GM19035 (cell line): ENCODE measurements at regions not wholly inside any gene's neighbourhood (a gene's known extent, or its start where the extent isn't known, plus 50 kb on each side); places are given as distances from the start of the nearest gene placed in this dataset.
"Not testable (repeated sequence)": the region's sequence is repeated elsewhere in the genome, so short reads cannot be mapped to it uniquely, and the experiment has no call there.

Experiments used
- ATAC-seq: cut with Tn5 transposase; IDR thresholded peaks from one replicate; pipeline ENCODE4 v1.9.1; 2021; ENCODE audit not compliant: unreplicated experiment

- no peak for ATAC-seq
These were observed 1014.1 kb downstream of the REEP3 start for GRCh38 chr10:64535131-64535867.

GRCh38 chr10:64537112-64537511 lies 1015.9 kb downstream of the REEP3 start:
- ATAC-seq = no peak

DNA sequence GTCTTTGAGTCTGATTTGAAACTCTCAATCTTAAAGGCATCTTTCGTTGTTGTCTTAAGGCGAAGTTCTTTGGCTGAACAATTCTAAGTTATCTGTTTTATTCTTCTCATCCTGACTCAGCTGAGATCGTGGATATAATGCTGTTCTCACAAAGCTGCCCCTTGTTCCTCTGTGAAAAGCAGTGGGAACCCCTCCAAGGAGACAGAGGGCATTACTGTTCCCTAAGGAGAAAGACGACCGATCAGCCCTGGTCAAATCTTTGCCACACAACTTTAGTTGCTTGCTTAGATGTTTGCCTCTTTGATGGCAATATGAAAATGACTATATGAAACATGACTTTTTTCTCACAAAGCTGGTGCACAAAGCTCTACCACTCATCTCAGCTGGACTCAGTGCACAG lies 1016.7 kb downstream of the REEP3 start:
- no peak for ATAC-seq

GRCh38 chr10:64546073-64546472 lies 1024.9 kb downstream of the REEP3 start:
- no peak for ATAC-seq

DNA sequence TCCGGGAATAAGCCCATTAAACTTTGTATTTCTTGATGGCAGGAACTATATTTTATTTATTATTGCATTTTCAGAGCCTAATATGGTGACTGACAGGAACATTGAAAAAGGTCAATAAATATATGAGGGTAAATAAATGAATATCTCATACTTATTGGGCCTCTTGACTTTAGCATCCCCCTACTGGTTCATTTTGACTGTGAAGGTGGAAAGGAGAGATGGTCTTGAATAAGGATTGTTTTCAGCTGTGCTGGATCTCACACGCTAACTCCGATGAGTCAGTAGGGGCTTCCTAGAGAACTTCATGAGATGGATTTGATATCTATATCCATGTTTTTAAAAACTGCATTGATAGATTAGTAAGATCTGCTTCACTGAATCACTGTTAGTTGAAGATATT lies 1026.0 kb downstream of the REEP3 start:
- no peak for ATAC-seq

DNA sequence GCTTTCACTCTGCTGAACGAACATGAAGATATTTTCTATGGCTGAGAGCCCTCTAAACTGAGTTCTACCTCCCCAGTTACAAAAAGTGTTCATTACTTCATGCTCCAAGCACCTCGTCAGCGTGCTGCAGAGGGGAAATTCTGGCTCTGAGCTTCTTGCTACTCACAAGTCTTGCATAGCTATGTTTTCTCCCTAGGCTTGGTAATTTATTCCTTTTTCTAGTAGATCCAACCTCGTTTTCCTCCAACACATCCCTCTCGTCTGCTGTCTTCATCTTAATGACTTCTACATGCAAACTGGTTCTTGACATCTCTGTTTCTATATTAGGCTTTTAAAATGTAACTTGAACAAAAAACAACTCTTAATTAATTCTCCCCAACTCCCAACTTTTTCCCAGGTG lies 1034.5 kb downstream of the REEP3 start:
- ATAC-seq = no peak

- ATAC-seq = no peak
These were observed 1037.1 kb downstream of the REEP3 start for GRCh38 chr10:64558094-64558835.

- ATAC-seq = no peak
These were observed 1049.9 kb downstream of the REEP3 start for GRCh38 chr10:64571056-64571455.

- no peak for ATAC-seq
These were observed 1052.6 kb downstream of the REEP3 start for GRCh38 chr10:64573623-64574325.

GRCh38 chr10:64574371-64574770 lies 1053.2 kb downstream of the REEP3 start:
- ATAC-seq = no peak

DNA sequence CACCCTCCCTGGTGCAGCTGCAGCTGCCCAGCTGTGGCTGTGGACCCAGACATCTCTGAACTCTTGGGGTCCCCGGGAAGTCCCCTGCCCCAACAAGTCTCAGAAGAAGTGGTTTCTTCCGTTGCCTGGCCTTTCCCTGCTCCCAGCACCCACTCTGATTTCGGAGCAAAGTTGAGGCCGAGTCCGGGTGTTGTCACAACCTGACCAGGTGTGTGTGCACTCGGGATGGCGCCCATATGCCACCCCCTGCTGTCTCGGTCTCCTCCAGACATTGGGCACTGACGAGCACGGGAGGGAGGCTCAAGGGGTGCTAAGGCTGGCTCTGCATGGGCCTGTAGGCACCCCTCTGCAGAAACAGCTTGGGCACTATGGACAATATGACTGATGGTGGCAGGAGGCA lies 1055.3 kb downstream of the REEP3 start:
- ATAC-seq = no peak

- ATAC-seq = not testable (repeated sequence)
These were observed 1057.6 kb downstream of the REEP3 start for GRCh38 chr10:64578757-64579156.

- no peak for ATAC-seq
These were observed 1065.8 kb downstream of the REEP3 start for GRCh38 chr10:64586934-64587503.

DNA sequence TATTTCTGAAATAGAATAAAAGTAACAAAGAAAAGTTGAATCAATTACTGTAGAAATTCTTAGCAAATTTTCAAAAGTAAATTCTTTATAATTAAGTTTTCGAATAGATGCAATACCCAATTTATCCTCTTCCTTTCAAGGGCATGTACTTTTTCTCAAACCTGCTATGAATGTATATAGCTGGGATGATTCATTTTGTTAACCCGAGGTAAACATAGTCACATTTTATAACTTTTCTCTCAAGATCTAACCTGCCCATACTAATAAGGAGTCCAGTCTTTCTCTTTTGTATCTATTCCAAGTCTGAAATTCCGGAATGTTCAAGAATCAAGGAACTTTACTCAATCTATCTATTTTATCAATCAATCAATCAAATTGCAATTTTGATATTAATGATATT lies 1072.9 kb downstream of the REEP3 start:
- no peak for ATAC-seq

GRCh38 chr10:64598600-64598999 lies 1077.4 kb downstream of the REEP3 start:
- ATAC-seq = no peak

DNA sequence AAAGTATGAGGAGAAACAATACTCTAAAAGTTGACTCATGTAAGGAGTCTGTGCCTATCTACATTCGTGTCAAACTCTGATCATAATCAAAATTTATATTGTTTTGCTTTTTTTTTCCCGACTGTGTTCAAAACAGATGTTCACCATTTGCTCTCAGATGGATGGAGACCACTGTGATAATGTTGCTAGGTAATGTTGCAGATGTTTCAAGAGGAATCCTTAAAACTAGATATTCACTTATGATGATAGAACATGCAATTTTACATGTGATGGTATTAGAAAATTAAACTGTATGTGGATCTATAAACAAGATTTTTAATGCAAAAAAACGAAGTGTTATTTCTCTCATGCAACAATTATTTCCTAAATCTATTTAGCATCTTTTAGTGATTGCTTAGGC lies 1080.1 kb downstream of the REEP3 start:
- ATAC-seq = no peak

- no peak for ATAC-seq
These were observed 1095.9 kb downstream of the REEP3 start for GRCh38 chr10:64617085-64617484.

DNA sequence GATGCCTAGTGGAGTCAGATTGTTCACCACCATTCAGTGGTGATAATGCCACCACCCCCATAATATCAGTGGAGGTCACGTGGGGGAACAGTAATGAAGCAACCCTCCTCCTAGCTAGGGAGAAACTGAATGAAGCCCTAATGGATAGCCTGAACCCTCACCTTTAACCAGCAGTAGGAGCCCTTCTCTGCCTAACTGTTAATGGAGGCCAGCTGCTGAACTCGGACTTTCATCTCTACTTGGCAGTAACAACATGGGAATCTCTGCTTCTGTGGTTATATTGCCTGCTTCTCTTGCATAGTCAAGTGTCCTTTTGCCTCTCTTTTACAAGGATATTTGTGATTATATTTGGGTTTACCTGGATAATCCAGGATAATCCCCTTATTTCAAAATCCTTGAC lies 1097.9 kb downstream of the REEP3 start:
- no peak for ATAC-seq

GRCh38 chr10:64626924-64627323 lies 1105.7 kb downstream of the REEP3 start:
- ATAC-seq = no peak

GRCh38 chr10:64630534-64630933 lies 1109.3 kb downstream of the REEP3 start:
- no peak for ATAC-seq

DNA sequence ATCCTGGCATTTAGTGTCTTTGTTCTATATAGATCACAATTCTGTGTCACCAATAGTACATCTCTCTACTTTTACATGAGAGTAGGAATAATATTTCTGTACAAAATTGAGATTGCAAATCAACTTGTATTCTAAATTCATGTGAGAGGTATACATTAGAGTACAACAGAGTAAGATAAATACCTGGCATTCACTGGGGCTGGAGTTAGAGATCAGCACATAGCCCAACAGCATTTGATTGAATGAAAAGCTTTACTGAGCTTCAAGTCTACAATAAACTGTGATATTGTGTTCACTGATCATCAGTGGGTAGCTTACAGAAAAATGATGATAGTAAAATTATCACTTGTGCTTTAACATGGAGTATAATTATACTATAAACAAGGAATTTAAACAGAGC lies 1114.7 kb downstream of the REEP3 start:
- no peak for ATAC-seq

DNA sequence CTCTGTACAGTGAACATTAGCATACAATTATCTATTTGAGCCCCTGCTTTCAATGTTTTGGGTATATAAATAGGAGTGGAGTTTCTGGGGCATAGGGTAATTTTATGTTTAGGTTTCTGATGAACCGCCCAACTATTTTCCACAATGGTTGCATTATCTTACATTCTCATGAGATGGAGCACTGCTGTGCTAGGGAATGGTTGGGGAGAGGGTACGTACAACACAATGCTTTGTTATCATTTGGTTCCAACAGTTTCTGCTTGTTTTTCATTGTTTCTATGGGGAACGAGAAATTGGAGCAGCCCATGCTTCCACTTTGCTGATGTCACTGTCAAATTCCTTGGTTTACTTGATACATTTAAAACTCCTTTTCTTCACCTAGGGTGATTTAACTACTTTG lies 1115.3 kb downstream of the REEP3 start:
- ATAC-seq = no peak
